Mesendoderm (in vitro differentiated cells): ENCODE measurements at regions not wholly inside any gene's neighbourhood (a gene's known extent, or its start where the extent isn't known, plus 50 kb on each side); places are given as distances from the start of the nearest gene placed in this dataset.

ENCODE experiments used
- DNase-seq: peaks from one replicate; pipeline ENCODE4 v3.0.0; 2013
- H2AK5ac ChIP-seq: 2 replicates; pipeline ENCODE4 v1.6.1; 2013; ENCODE audit warnings: low read length, inconsistent platforms
- H2BK120ac ChIP-seq: 2 replicates; pipeline ENCODE4 v1.6.1; 2013; ENCODE audit warnings: low read depth, mild to moderate bottlenecking, low read length, moderate library complexity, mixed read lengths
- H2BK15ac ChIP-seq: replicated peaks from 2 replicates; pipeline ENCODE4 v1.6.1; 2013; ENCODE audit warnings: low read depth, mild to moderate bottlenecking, moderate library complexity
- H2BK5ac ChIP-seq: 2 replicates; pipeline ENCODE4 v1.6.1; 2013; ENCODE audit warnings: low read length, inconsistent platforms
- H3K18ac ChIP-seq: 2 replicates; pipeline ENCODE4 v1.6.1; 2013; ENCODE audit warnings: mild to moderate bottlenecking, low read length, mixed read lengths
- H3K23ac ChIP-seq: one replicate; pipeline ENCODE4 v1.6.1; 2013; ENCODE audit warnings: low read length
- H3K27ac ChIP-seq: 2 replicates; pipeline ENCODE4 v1.5.1; 2013; ENCODE audit warnings: low read depth, mild to moderate bottlenecking, inconsistent platforms, low read length, moderate library complexity
- H3K27me3 ChIP-seq: 2 replicates; pipeline ENCODE4 v1.6.1; 2013; ENCODE audit warnings: low read length, control low read depth, mild to moderate bottlenecking, inconsistent platforms; ENCODE audit not compliant: insufficient read depth, poor library complexity
- H3K36me3 ChIP-seq: 2 replicates; pipeline ENCODE4 v1.6.1; 2013; ENCODE audit warnings: low read length, inconsistent platforms; ENCODE audit not compliant: control insufficient read depth, insufficient read depth
- H3K4ac ChIP-seq: one replicate; pipeline ENCODE4 v1.6.1; 2013; ENCODE audit warnings: low read depth, mild to moderate bottlenecking, low read length, moderate library complexity
- H3K4me1 ChIP-seq: 2 replicates; pipeline ENCODE4 v1.6.1; 2013; ENCODE audit warnings: low read depth, low read length, inconsistent platforms; ENCODE audit not compliant: control insufficient read depth
- H3K4me2 ChIP-seq: 2 replicates; pipeline ENCODE4 v1.6.1; 2013; ENCODE audit warnings: low read length
- H3K4me3 ChIP-seq: 2 replicates; pipeline ENCODE4 v1.5.1; 2013; ENCODE audit warnings: mild to moderate bottlenecking, low read length
- H3K56ac ChIP-seq: one replicate; pipeline ENCODE4 v1.6.1; 2013; ENCODE audit warnings: low read length
- H3K79me1 ChIP-seq: 2 replicates; pipeline ENCODE4 v1.6.1; 2013; ENCODE audit warnings: low read length, inconsistent platforms
- H3K79me2 ChIP-seq: 2 replicates; pipeline ENCODE4 v1.6.1; 2013; ENCODE audit warnings: mild to moderate bottlenecking, low read length; ENCODE audit not compliant: control insufficient read depth, insufficient read depth
- H3K9ac ChIP-seq: 2 replicates; pipeline ENCODE4 v1.6.1; 2013; ENCODE audit warnings: low read length, inconsistent platforms
- H4K5ac ChIP-seq: one replicate; pipeline ENCODE4 v1.6.1; 2013; ENCODE audit warnings: low read length
- H4K8ac ChIP-seq: one replicate; pipeline ENCODE4 v1.6.1; 2013; ENCODE audit warnings: low read depth, mild to moderate bottlenecking, control low read depth, low read length, moderate library complexity
- WGBS: extraction: QIAGEN DNeasy Blood & Tissue Kit; methylation state at CpG from one replicate; pipeline ENCODE4 v1.1.7; 2013; ENCODE audit warnings: low lambda C conversion rate, missing lambda C conversion rate; ENCODE audit not compliant: insufficient coverage; ENCODE audit errors: extremely low coverage; 5-methylcytosine and 5-hydroxymethylcytosine counted together

DNA sequence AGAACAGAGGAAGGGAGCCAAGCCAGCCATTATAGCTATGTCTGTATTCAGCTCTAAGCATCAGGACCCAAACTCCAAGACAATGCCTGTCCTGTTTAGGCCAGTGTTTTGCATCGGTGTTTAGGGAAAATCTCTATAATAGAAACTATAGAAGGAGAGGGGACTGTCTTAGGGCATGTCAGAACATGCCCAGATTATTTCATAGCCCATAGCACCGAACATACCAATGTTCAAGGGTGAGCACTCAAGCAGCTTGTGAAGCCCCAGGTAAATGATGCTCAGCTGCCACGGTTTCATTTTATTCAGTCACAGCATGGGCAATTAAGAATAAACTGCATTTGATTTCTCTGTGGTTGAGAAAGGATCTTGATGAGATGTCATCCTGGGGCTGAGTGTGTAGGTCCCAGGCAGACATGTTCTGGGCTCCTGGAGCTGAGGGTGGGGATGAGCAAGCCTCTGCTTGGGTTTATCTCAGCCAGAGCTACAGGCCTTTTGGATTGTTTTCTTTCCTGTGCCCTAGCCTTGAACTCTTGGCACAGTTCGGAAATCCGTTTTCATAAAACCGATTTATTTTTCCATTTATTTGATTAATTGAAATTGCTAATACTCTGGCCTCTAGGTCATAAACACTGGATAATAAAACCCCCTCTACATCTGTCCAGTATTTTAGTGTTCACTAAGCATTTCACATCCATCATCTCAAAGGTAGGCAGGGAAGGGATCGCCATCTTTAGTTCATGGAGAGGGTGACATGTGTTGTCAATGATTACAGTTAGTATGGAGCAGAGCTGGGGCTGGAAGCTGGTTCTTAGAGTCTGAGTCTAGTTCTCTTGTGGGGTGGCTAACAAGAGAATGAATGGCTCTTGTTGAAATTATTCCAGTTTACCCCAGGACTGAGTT is 290.7 kb upstream of the ASIC2 start:
- Histone ChIP-seq H3K79me2 (no peaks in the 10 kb centered on the region), H3K79me1 (no peaks in the 10 kb centered on the region), H4K8ac (no peak overlapping the region), H3K9ac (no peak overlapping the region), H3K36me3 (no peaks in the 10 kb centered on the region), H2AK5ac (no peak overlapping the region), H3K4me1 (no peaks in the 10 kb centered on the region), H3K27me3 (peaks cover 2% of the 10 kb centered on the region), H3K4ac (no peak overlapping the region), H2BK120ac (no peak overlapping the region), H4K5ac (no peak overlapping the region), H3K4me3 (no peak overlapping the region), H3K18ac (no peak overlapping the region), H2BK15ac (no peak overlapping the region), H2BK5ac (no peak overlapping the region), H3K23ac (no peak overlapping the region), H3K27ac (no peak overlapping the region), H3K4me2 (no peak overlapping the region), H3K56ac (no peak overlapping the region)
- WGBS = no CpG with 5 or more reads among the region's 7 CpGs
- no peak for DNase-seq

DNA sequence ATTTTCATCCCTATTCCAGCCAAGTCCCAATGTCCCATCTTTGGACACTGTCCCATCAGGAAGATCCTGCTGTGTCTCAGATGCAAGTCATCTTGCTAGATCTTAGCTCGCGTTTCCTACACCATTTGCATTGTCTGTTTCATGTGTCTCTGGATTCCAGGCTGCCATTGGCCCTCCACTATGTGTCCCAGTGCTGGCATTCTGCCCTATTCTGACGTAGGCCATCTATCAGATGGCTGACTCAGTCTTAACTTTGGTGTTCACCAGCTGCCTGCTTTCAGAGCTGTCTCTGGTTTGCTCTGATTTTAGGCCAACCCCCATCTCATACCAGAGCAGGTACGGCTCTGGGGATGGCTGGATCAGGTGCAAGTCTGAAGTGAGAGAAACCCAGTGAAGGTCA is 300.9 kb upstream of the ASIC2 start:
- Histone ChIP-seq H4K5ac (no peak overlapping the region), H3K27ac (no peak overlapping the region), H4K8ac (no peak overlapping the region), H2AK5ac (no peak overlapping the region), H3K4ac (no peak overlapping the region), H3K79me2 (no peaks in the 10 kb centered on the region), H2BK5ac (no peak overlapping the region), H3K23ac (no peak overlapping the region), H3K4me2 (no peak overlapping the region), H3K36me3 (no peaks in the 10 kb centered on the region), H2BK120ac (no peak overlapping the region), H3K4me3 (no peak overlapping the region), H3K79me1 (no peaks in the 10 kb centered on the region), H3K27me3 (no peaks in the 10 kb centered on the region), H3K56ac (no peak overlapping the region), H2BK15ac (no peak overlapping the region), H3K9ac (no peak overlapping the region), H3K18ac (no peak overlapping the region), H3K4me1 (no peaks in the 10 kb centered on the region)
- DNase-seq = no peak
- WGBS = no CpG with 5 or more reads among the region's 4 CpGs

DNA sequence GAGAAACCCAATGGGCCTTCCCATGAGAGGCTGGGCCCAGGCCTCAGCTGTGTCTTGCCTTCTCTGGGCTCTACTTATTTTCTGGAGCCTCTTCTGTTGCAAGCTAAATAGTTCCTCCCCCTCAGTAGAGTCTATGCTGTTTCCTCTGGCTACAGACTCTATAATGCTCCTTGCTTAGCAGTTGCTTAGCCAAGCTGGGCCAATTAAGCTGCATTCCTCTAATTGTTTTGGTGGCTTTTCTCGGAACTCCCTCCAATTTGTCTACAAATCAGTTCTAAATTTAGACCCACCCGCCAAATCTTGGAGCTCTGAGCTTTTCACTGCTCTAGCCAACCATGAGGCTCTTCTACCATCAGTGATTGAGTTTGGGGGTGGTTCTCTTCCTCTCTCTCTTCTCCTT is 302.7 kb upstream of the ASIC2 start:
- no peak overlapping the region for H3K4me3 ChIP-seq
- H4K5ac ChIP-seq = no peak overlapping the region
- H3K23ac ChIP-seq = no peak overlapping the region
- WGBS = no CpG with 5 or more reads among the region's 2 CpGs
- no peaks in the 10 kb centered on the region for H3K4me1 ChIP-seq
- no peak for DNase-seq
- no peak overlapping the region for H2BK120ac ChIP-seq
- H3K27me3 ChIP-seq = no peaks in the 10 kb centered on the region
- no peaks in the 10 kb centered on the region for H3K79me1 ChIP-seq
- no peaks in the 10 kb centered on the region for H3K36me3 ChIP-seq
- no peak overlapping the region for H3K27ac ChIP-seq
- no peak overlapping the region for H3K4ac ChIP-seq
- no peak overlapping the region for H3K56ac ChIP-seq
- H2BK5ac ChIP-seq = no peak overlapping the region
- H2AK5ac ChIP-seq = no peak overlapping the region
- no peaks in the 10 kb centered on the region for H3K79me2 ChIP-seq
- H2BK15ac ChIP-seq = no peak overlapping the region
- H3K18ac ChIP-seq = no peak overlapping the region
- H3K9ac ChIP-seq = no peak overlapping the region
- H3K4me2 ChIP-seq = no peak overlapping the region
- H4K8ac ChIP-seq = no peak overlapping the region

DNA sequence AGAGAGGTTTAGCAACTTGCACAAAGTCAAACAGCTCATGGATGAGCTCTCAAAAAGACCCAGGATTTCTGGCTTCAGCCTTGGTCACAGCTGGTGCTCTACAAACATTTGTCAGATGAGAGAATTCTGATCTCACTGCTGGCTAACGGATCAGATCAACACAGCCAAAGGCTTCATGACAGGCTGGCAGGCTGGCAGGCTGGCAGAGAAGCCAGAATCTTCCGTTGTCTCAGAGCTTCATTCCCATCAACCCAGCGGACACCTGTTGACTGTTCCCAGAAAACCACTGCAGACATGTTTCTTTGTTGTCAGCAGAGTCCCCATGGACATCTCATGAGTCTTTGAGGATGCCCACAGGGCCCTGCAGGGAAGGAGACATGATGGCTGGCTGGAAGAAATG is 303.8 kb upstream of the ASIC2 start:
- DNase-seq = no peak
- no peak overlapping the region for H2AK5ac ChIP-seq
- no peaks in the 10 kb centered on the region for H3K27me3 ChIP-seq
- H3K79me2 ChIP-seq = no peaks in the 10 kb centered on the region
- H3K27ac ChIP-seq = no peak overlapping the region
- H3K4me3 ChIP-seq = no peak overlapping the region
- no peak overlapping the region for H2BK5ac ChIP-seq
- H4K5ac ChIP-seq = no peak overlapping the region
- no peak overlapping the region for H3K23ac ChIP-seq
- no peak overlapping the region for H3K9ac ChIP-seq
- H2BK120ac ChIP-seq = no peak overlapping the region
- no peak overlapping the region for H3K4me2 ChIP-seq
- no CpG with 5 or more reads among the region's 3 CpGs for WGBS
- no peaks in the 10 kb centered on the region for H3K4me1 ChIP-seq
- H3K4ac ChIP-seq = no peak overlapping the region
- no peak overlapping the region for H3K18ac ChIP-seq
- H3K36me3 ChIP-seq = no peaks in the 10 kb centered on the region
- H3K56ac ChIP-seq = no peak overlapping the region
- H3K79me1 ChIP-seq = no peaks in the 10 kb centered on the region
- no peak overlapping the region for H2BK15ac ChIP-seq
- H4K8ac ChIP-seq = no peak overlapping the region

DNA sequence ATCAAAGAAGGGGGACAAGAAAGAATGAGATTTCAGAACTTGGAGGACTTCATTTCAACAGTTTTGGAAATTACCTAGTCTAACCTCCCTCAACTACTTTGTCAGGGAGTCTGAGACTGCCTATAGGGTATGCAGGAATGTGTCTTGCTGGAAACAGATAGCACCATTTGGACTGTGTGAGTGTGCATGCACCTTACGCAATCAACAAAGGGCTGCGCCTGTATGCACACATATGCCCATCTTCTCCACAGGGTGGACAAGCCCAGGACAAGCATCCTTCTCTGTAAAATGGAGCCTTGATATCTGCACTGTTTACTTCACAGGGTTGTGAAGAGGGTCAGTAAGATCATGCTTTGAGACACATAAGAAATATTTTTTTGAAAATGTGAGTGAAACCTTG is 305.7 kb upstream of the ASIC2 start:
- no peaks in the 10 kb centered on the region for H3K4me1 ChIP-seq
- no peak overlapping the region for H2BK120ac ChIP-seq
- H2AK5ac ChIP-seq = no peak overlapping the region

DNA sequence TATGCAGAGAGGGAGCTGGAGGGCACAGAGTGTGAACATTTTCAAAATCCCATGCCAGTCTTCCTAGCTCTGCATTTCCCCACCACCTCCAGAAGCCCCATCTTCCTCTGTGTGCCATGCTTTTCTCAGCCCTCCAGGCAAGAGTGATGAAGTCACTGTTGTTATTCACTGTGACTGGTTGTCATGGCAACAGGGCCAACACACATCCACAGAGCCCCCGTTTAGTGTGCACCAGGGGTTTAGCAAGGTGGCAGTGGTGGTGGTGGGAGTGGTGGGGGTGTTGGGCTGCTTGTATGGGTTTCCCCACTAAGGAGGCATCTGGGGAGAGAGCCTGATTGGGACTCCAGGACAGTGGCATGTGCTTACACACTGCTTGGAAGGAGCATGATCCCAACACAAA is 309.9 kb upstream of the ASIC2 start:
- H3K36me3 ChIP-seq = no peaks in the 10 kb centered on the region
- H3K23ac ChIP-seq = no peak overlapping the region
- H2BK15ac ChIP-seq = no peak overlapping the region
- H3K79me1 ChIP-seq = no peaks in the 10 kb centered on the region
- no peak overlapping the region for H3K4me3 ChIP-seq
- H3K4me2 ChIP-seq = no peak overlapping the region
- H4K5ac ChIP-seq = no peak overlapping the region
- H3K18ac ChIP-seq = no peak overlapping the region
- no peaks in the 10 kb centered on the region for H3K79me2 ChIP-seq
- no CpG with 5 or more reads among the region's 1 CpG for WGBS
- H3K9ac ChIP-seq = no peak overlapping the region
- no peak overlapping the region for H4K8ac ChIP-seq
- no peak overlapping the region for H2BK120ac ChIP-seq
- H2AK5ac ChIP-seq = no peak overlapping the region
- H3K4me1 ChIP-seq = no peaks in the 10 kb centered on the region
- H3K4ac ChIP-seq = no peak overlapping the region
- DNase-seq = peak; percentile 81
- H3K56ac ChIP-seq = no peak overlapping the region
- H3K27me3 ChIP-seq = no peaks in the 10 kb centered on the region
- H3K27ac ChIP-seq = no peak overlapping the region
- H2BK5ac ChIP-seq = no peak overlapping the region

More for the DNA sequence above, 305.7 kb upstream of the ASIC2 start:
- Histone ChIP-seq H3K9ac (no peak overlapping the region), H3K79me1 (no peaks in the 10 kb centered on the region), H3K4me3 (no peak overlapping the region), H3K79me2 (no peaks in the 10 kb centered on the region), H3K4ac (no peak overlapping the region), H3K23ac (no peak overlapping the region), H2BK15ac (no peak overlapping the region), H2BK5ac (no peak overlapping the region), H4K8ac (no peak overlapping the region), H3K4me2 (no peak overlapping the region), H3K27ac (no peak overlapping the region), H3K56ac (no peak overlapping the region), H4K5ac (no peak overlapping the region), H3K27me3 (no peaks in the 10 kb centered on the region), H3K36me3 (no peaks in the 10 kb centered on the region), H3K18ac (no peak overlapping the region)
- DNase-seq = no peak
- WGBS = no CpG with 5 or more reads among the region's 2 CpGs
